ENCODE measurements at regions not wholly inside any gene's neighbourhood (a gene's known extent, or its start where the extent isn't known, plus 50 kb on each side); places are given as distances from the start of the nearest gene placed in this dataset.

- ATAC-seq, result no peak
Measured at GRCh38 chr6:99745651-99746050, 139.0 kb downstream of the PRDM13 start.

GRCh38 chr6:99746261-99746895 lies 139.7 kb downstream of the PRDM13 start:
- H3K9me3 ChIP-seq (ENCODE audit: control insufficient read depth, low read length, poor library complexity, severe bottlenecking), result no peaks in the 10 kb centered on the region
- Mint-ChIP-seq H3K27me3 (peaks cover 47% of the 10 kb centered on the region), H3K36me3 (ENCODE audit: low read depth) (peaks cover 3% of the 10 kb centered on the region), H3K27ac (no peak overlapping the region), H3K4me3 (no peak overlapping the region), H3K4me1 (peaks cover 6% of the 10 kb centered on the region)
- ATAC-seq, result peak; percentile 85
- peak in 2 of 3 donors; percentile 20 to 51 for DNase-seq

More at GRCh38 chr6:99745651-99746050, 139.0 kb downstream of the PRDM13 start:
- no peaks in the 10 kb centered on the region for H3K9me3 ChIP-seq (ENCODE audit: control insufficient read depth, low read length, poor library complexity, severe bottlenecking)
- peaks cover 50% of the 10 kb centered on the region for H3K27me3 Mint-ChIP-seq
- H3K27ac Mint-ChIP-seq, result no peak overlapping the region
- DNase-seq, result no peak
- peaks cover 3% of the 10 kb centered on the region for H3K36me3 Mint-ChIP-seq (ENCODE audit: low read depth)
- H3K4me1 Mint-ChIP-seq, result peaks cover 6% of the 10 kb centered on the region
- no peak overlapping the region for H3K4me3 Mint-ChIP-seq

GRCh38 chr6:99761711-99762110 lies 155.1 kb downstream of the PRDM13 start:
- no peaks in the 10 kb centered on the region for H3K4me1 Mint-ChIP-seq
- H3K27ac Mint-ChIP-seq, result no peak overlapping the region
- no peaks in the 10 kb centered on the region for H3K9me3 ChIP-seq (ENCODE audit: control insufficient read depth, low read length, poor library complexity, severe bottlenecking)
- no peak overlapping the region for H3K4me3 Mint-ChIP-seq
- ATAC-seq (no peak), DNase-seq (no peak)
- peaks cover 13% of the 10 kb centered on the region for H3K27me3 Mint-ChIP-seq
- peaks cover 3% of the 10 kb centered on the region for H3K36me3 Mint-ChIP-seq (ENCODE audit: low read depth)

GRCh38 chr6:99768166-99768565 lies 161.5 kb downstream of the PRDM13 start:
- Mint-ChIP-seq H3K36me3 (ENCODE audit: low read depth) (peaks cover 3% of the 10 kb centered on the region), H3K27ac (no peak overlapping the region), H3K27me3 (peaks cover 5% of the 10 kb centered on the region), H3K4me3 (no peak overlapping the region), H3K4me1 (no peaks in the 10 kb centered on the region)
- no peaks in the 10 kb centered on the region for H3K9me3 ChIP-seq (ENCODE audit: control insufficient read depth, low read length, poor library complexity, severe bottlenecking)
- ATAC-seq (no peak), DNase-seq (no peak)

GRCh38 chr6:99779631-99780555 lies 173.3 kb downstream of the PRDM13 start:
- no peak for ATAC-seq
- Mint-ChIP-seq H3K27me3 (peaks cover 54% of the 10 kb centered on the region), H3K36me3 (ENCODE audit: low read depth) (peaks cover 4% of the 10 kb centered on the region), H3K4me1 (no peaks in the 10 kb centered on the region), H3K4me3 (no peak overlapping the region), H3K27ac (no peak overlapping the region)
- H3K9me3 ChIP-seq (ENCODE audit: control insufficient read depth, low read length, poor library complexity, severe bottlenecking), result no peaks in the 10 kb centered on the region
- no peak for DNase-seq

- Mint-ChIP-seq H3K27ac (no peak overlapping the region), H3K4me1 (no peaks in the 10 kb centered on the region), H3K4me3 (no peak overlapping the region), H3K36me3 (ENCODE audit: low read depth) (peaks cover 5% of the 10 kb centered on the region), H3K27me3 (peaks cover 54% of the 10 kb centered on the region)
- ATAC-seq (no peak), DNase-seq (no peak)
- no peaks in the 10 kb centered on the region for H3K9me3 ChIP-seq (ENCODE audit: control insufficient read depth, low read length, poor library complexity, severe bottlenecking)
Measured at GRCh38 chr6:99780556-99780885, 173.9 kb downstream of the PRDM13 start.

- H3K27me3 Mint-ChIP-seq, result peaks cover 56% of the 10 kb centered on the region
- no peak overlapping the region for H3K27ac Mint-ChIP-seq
- no peak for DNase-seq
Measured at GRCh38 chr6:99789767-99790166, 183.1 kb downstream of the PRDM13 start.

GRCh38 chr6:99790679-99791078 lies 184.0 kb downstream of the PRDM13 start:
- H3K9me3 ChIP-seq (ENCODE audit: control insufficient read depth, low read length, poor library complexity, severe bottlenecking), result no peaks in the 10 kb centered on the region
- no peak overlapping the region for H3K4me3 Mint-ChIP-seq
- ATAC-seq, result no peak
- no peak overlapping the region for H3K27ac Mint-ChIP-seq
- H3K27me3 Mint-ChIP-seq, result peaks cover 64% of the 10 kb centered on the region
- H3K36me3 Mint-ChIP-seq (ENCODE audit: low read depth), result peaks cover 4% of the 10 kb centered on the region
- DNase-seq, result no peak
- H3K4me1 Mint-ChIP-seq, result peaks cover 5% of the 10 kb centered on the region

More at GRCh38 chr6:99789767-99790166, 183.1 kb downstream of the PRDM13 start:
- Mint-ChIP-seq H3K4me3 (no peak overlapping the region), H3K4me1 (no peaks in the 10 kb centered on the region), H3K36me3 (ENCODE audit: low read depth) (peaks cover 5% of the 10 kb centered on the region)
- no peaks in the 10 kb centered on the region for H3K9me3 ChIP-seq (ENCODE audit: control insufficient read depth, low read length, poor library complexity, severe bottlenecking)
- no peak for ATAC-seq

- Mint-ChIP-seq H3K27ac (no peak overlapping the region), H3K36me3 (ENCODE audit: low read depth) (peaks cover 3% of the 10 kb centered on the region), H3K27me3 (peaks cover 26% of the 10 kb centered on the region), H3K4me1 (peaks cover 2% of the 10 kb centered on the region), H3K4me3 (no peak overlapping the region)
- no peaks in the 10 kb centered on the region for H3K9me3 ChIP-seq (ENCODE audit: control insufficient read depth, low read length, poor library complexity, severe bottlenecking)
- ATAC-seq (no peak), DNase-seq (no peak)
Measured at GRCh38 chr6:99801805-99802204, 192.2 kb downstream of the MCHR2 start.

- H3K27me3 Mint-ChIP-seq, result peaks cover 22% of the 10 kb centered on the region
- H3K27ac Mint-ChIP-seq, result no peak overlapping the region
- no peak overlapping the region for H3K4me3 Mint-ChIP-seq
- DNase-seq (no peak), ATAC-seq (no peak)
- peaks cover 3% of the 10 kb centered on the region for H3K36me3 Mint-ChIP-seq (ENCODE audit: low read depth)
- H3K4me1 Mint-ChIP-seq, result peaks cover 2% of the 10 kb centered on the region
- no peaks in the 10 kb centered on the region for H3K9me3 ChIP-seq (ENCODE audit: control insufficient read depth, low read length, poor library complexity, severe bottlenecking)
Measured at GRCh38 chr6:99802396-99803031, 191.5 kb downstream of the MCHR2 start.

GRCh38 chr6:99808992-99809391 lies 185.0 kb downstream of the MCHR2 start:
- DNase-seq, result no peak
- no peaks in the 10 kb centered on the region for H3K9me3 ChIP-seq (ENCODE audit: control insufficient read depth, low read length, poor library complexity, severe bottlenecking)
- Mint-ChIP-seq H3K4me1 (peaks cover 4% of the 10 kb centered on the region), H3K4me3 (no peak overlapping the region), H3K36me3 (ENCODE audit: low read depth) (peaks cover 3% of the 10 kb centered on the region), H3K27me3 (peaks cover 54% of the 10 kb centered on the region), H3K27ac (no peak overlapping the region)
- no peak for ATAC-seq

- no peak overlapping the region for H3K4me3 Mint-ChIP-seq
- peaks cover 3% of the 10 kb centered on the region for H3K36me3 Mint-ChIP-seq (ENCODE audit: low read depth)
- no peak overlapping the region for H3K27ac Mint-ChIP-seq
- peaks cover 4% of the 10 kb centered on the region for H3K4me1 Mint-ChIP-seq
- no peaks in the 10 kb centered on the region for H3K9me3 ChIP-seq (ENCODE audit: control insufficient read depth, low read length, poor library complexity, severe bottlenecking)
- H3K27me3 Mint-ChIP-seq, result peaks cover 44% of the 10 kb centered on the region
- DNase-seq (no peak), ATAC-seq (no peak)
Measured at GRCh38 chr6:99810295-99810694, 183.7 kb downstream of the MCHR2 start.

- Mint-ChIP-seq H3K36me3 (ENCODE audit: low read depth) (peaks cover 3% of the 10 kb centered on the region), H3K4me3 (no peak overlapping the region), H3K27me3 (peaks cover 44% of the 10 kb centered on the region), H3K27ac (no peak overlapping the region), H3K4me1 (peaks cover 4% of the 10 kb centered on the region)
- no peaks in the 10 kb centered on the region for H3K9me3 ChIP-seq (ENCODE audit: control insufficient read depth, low read length, poor library complexity, severe bottlenecking)
- DNase-seq (no peak), ATAC-seq (no peak)
Measured at GRCh38 chr6:99810942-99811620, 182.9 kb downstream of the MCHR2 start.

Data from T-helper 17 cell (primary cell).